Activated T-helper 17 cell treated with anti-CD3 and anti-CD28 coated beads, Interleukin-2, amount 50 U/mL, for 72 hours (primary cell): ENCODE measurements at regions not wholly inside any gene's neighbourhood (a gene's known extent, or its start where the extent isn't known, plus 50 kb on each side); places are given as distances from the start of the nearest gene placed in this dataset.
A peak's percentile ranks its signal among the peaks of the same experiment; 100 is the strongest.
"Not testable (repeated sequence)": the region's sequence is repeated elsewhere in the genome, so short reads cannot be mapped to it uniquely, and the experiment has no call there.

Source experiments
- ATAC-seq: fragments of 150-1000 bp; cut with Tn5 transposase; replicated peaks from 2 replicates; pipeline ENCODE4 v1.10.0; 2021; ENCODE audit warnings: mild to moderate bottlenecking, moderate library complexity
- H3K27ac Mint-ChIP-seq: one replicate; pipeline ENCODE4 v1.8.0; 2022; ENCODE audit warnings: mixed read lengths
- H3K27me3 Mint-ChIP-seq: one replicate; pipeline ENCODE4 v1.8.0; 2022; ENCODE audit warnings: mixed read lengths
- H3K36me3 Mint-ChIP-seq: one replicate; pipeline ENCODE4 v1.8.0; 2022; ENCODE audit warnings: low read depth, mild to moderate bottlenecking, mixed read lengths
- H3K4me1 Mint-ChIP-seq: one replicate; pipeline ENCODE4 v1.8.0; 2022; ENCODE audit warnings: mixed read lengths
- H3K4me3 Mint-ChIP-seq: one replicate; pipeline ENCODE4 v1.8.0; 2022; ENCODE audit warnings: mild to moderate bottlenecking, mixed read lengths
- H3K9me3 Mint-ChIP-seq: one replicate; pipeline ENCODE4 v1.8.0; 2022; ENCODE audit warnings: mixed read lengths

DNA sequence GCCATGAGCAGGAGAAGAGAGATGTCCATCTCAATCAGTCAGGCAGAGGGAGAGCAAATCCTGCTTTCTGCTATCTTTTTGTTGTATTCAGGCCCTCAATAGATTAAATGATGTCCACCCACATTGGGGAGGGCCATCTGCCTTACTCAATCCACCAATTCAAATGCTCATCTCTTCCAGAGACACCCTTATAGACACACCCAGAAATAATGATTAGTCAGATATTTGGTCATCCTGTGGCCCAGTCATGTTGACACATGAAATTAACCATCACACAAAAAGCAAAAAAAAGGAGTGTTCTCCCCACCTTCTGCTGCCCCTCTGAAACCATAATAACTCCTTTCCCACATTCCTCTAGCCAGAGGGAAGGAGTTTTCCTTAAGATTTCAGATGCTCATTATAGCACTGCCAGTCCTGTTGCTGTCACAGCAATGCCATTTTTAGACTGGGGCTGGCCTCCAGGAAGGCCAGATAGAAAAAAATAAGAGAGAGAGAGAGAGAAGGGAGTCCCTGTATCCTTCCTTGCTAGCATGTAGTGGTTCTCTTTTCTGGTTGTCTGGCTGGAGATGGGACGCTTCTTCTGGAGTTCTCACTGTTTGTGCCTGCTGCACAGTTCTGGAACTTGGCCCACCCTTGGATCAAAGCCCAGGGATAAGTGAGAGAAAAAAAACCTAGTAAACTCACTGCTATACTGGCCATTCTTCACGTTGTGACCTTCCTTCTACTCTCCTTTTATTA, 177.7 kb downstream of the RBM46 start:
- H3K27me3 Mint-ChIP-seq = no peaks in the 10 kb centered on the region
- no peaks in the 10 kb centered on the region for H3K9me3 Mint-ChIP-seq
- ATAC-seq = no peak
- no peak overlapping the region for H3K27ac Mint-ChIP-seq
- H3K36me3 Mint-ChIP-seq = no peaks in the 10 kb centered on the region
- H3K4me3 Mint-ChIP-seq = no peak overlapping the region
- H3K4me1 Mint-ChIP-seq = no peaks in the 10 kb centered on the region

DNA sequence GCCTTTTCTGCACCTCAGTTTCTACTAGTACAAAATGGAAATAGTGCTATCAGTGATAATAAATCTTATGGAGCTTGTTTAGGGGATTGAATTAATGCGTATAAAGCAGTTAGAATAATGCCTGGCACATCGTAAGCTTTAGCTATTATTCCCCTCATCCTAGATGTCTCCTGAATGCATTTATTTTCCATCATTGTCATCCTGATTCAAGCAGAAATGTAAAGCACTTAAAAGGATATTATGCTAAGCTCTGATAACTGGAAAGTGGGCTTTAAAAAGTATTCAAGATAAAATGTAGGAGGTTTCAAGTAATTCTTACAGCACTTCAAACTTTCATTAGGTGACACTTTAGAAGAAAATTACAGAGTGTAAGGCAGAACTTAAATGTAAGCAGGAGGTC, 178.7 kb downstream of the RBM46 start:
- H3K27me3 Mint-ChIP-seq = no peaks in the 10 kb centered on the region
- H3K27ac Mint-ChIP-seq = no peak overlapping the region
- H3K9me3 Mint-ChIP-seq = no peaks in the 10 kb centered on the region
- no peaks in the 10 kb centered on the region for H3K36me3 Mint-ChIP-seq
- no peaks in the 10 kb centered on the region for H3K4me1 Mint-ChIP-seq
- no peak for ATAC-seq
- H3K4me3 Mint-ChIP-seq = no peak overlapping the region

DNA sequence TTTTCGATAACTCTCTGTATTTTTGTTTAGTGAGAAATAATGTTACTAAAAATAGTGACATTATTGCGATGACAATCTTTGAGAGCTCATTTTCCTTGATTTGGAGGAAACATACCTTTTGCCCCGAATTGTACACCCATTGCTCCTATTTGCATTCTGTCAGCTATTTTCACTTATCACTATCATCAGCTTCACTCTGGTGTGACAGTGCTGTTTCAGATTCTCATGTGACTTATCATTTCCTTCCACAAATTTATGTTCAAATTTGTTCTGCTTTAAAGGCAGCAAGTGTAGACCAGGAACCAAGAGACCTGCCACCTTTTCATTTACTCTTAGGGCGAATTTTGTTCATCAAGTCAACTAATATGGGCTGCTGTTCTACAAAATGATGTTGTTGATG, 179.4 kb downstream of the RBM46 start:
- no peaks in the 10 kb centered on the region for H3K36me3 Mint-ChIP-seq
- no peaks in the 10 kb centered on the region for H3K4me1 Mint-ChIP-seq
- no peak for ATAC-seq
- H3K4me3 Mint-ChIP-seq = no peak overlapping the region
- no peaks in the 10 kb centered on the region for H3K27me3 Mint-ChIP-seq
- no peak overlapping the region for H3K27ac Mint-ChIP-seq
- H3K9me3 Mint-ChIP-seq = no peaks in the 10 kb centered on the region

DNA sequence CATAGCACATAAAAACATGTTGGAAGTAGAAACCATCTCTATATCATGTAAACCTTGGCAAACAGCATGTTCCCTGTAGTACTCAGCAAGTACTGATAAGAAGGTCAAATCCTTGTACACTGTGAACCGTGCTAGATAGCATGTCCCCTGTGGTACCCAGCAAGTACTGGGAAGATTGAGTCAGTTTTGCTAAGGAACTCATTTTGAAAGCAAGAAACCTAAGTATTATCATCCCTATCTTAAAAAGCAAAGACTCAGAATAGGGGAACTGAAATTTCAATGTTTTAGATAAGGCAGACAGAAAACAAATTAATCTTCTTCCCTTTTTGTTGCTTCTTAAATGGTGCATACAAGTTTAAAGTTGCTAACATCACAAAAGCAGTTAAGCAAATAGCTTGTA, 180.2 kb downstream of the RBM46 start:
- H3K4me3 Mint-ChIP-seq = no peak overlapping the region
- H3K9me3 Mint-ChIP-seq = no peaks in the 10 kb centered on the region
- H3K36me3 Mint-ChIP-seq = no peaks in the 10 kb centered on the region
- peak; percentile 42 for ATAC-seq
- H3K4me1 Mint-ChIP-seq = no peaks in the 10 kb centered on the region
- H3K27me3 Mint-ChIP-seq = no peaks in the 10 kb centered on the region
- no peak overlapping the region for H3K27ac Mint-ChIP-seq

DNA sequence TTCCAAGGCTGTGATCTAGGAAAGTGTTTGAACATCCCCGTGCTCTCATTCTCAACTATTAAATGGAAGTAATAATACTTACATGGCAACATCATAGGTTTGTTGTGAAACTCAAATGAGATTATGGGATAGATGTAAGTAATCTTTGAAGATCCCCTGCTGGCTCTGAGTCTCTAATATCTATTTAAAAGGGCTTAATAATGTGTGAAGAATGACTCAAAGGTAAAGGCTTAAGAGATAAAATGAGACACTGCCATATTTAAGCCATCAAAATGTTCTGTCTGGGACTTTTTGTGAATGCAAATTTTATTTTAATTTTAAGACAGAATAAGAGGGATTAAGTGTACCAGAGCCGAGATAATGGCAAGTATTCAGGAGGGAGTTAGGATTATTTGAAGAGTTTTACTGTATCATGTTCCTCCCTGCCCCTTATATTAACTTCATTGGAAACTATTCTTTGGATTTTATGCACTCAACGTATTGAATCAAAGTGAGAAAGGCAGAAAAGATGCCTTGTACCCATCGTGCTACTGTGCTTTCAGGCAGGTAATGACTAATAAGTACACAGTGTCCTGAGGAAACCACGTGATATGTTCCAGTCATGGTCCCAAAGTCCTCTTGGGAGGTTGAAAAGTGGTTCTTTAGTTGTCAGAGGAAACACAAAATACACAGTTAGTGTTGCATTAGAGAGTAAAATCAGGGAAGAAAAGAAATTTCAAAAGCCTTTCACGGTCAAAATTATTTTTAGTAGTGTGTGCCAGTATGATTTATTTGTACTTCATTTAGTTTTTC, 192.4 kb downstream of the RBM46 start:
- Mint-ChIP-seq H3K4me3 (no peak overlapping the region), H3K4me1 (no peaks in the 10 kb centered on the region), H3K27ac (no peak overlapping the region), H3K9me3 (peaks cover 4% of the 10 kb centered on the region), H3K36me3 (no peaks in the 10 kb centered on the region), H3K27me3 (peaks cover 14% of the 10 kb centered on the region)
- ATAC-seq = no peak

DNA sequence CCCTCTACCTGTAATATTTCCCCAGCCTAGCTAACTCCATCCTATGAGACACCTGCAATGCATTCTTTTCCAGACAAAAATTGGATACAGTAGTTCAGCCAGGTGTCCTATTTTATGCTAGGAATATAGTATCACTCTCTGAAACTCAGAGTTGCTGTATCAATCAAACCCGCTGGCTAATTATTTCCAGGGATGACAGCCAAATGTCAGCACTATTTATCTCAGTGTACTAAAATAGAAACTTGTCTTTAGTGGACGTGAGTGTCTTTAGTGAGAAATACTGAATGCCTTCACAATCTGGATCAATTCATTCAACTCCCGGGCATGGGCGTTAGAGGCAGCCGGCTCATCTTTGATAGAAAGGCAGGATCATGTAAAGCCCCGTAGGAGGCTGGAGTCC, 196.2 kb downstream of the RBM46 start:
- H3K4me1 Mint-ChIP-seq = no peaks in the 10 kb centered on the region
- no peaks in the 10 kb centered on the region for H3K36me3 Mint-ChIP-seq
- peaks cover 7% of the 10 kb centered on the region for H3K27me3 Mint-ChIP-seq
- H3K27ac Mint-ChIP-seq = no peak overlapping the region
- no peak for ATAC-seq
- no peak overlapping the region for H3K4me3 Mint-ChIP-seq
- no peaks in the 10 kb centered on the region for H3K9me3 Mint-ChIP-seq

DNA sequence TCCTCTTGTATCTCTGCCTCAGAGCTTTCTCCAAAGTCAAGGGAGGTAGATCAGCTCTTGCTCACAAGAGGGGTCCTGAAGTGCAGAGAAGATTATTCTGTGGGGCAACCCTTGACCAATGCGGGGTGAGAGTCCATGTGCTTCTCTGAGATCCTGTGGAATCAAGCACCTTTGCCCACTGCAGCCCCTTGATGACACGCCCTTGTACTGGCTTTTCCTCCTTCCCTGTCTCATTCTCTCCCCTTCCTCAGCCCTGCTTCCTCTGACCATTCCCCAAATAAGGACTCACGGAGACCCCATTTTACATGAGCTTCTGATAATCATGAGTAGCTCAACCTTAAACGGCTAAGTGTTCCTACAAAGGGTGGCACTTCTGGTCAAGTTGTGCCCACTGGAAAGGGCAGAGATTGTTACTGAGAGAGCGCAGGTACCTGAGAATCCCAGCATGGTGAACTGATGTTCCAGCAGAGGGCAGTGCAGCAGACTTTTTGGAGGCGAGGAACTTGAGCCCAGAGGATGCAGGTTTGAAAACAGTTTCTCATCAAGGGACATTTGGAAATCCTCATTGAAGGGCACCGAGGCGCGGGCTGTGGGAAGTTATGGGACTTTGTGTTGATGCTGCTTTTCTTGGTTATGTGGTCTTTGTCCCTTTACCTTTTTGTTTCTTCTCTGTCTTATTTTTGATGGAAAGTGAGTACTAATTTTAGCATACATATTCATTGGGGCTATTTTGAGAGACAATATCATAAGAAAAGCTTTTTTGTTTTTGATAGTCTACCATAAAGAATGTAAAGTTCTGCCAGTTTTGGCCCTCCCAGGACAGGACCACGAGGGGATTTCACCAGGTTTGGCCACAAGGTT, 201.3 kb downstream of the RBM46 start:
- ATAC-seq = peak; percentile 43
- Mint-ChIP-seq H3K27me3 (peaks cover 5% of the 10 kb centered on the region), H3K36me3 (no peaks in the 10 kb centered on the region), H3K27ac (no peak overlapping the region), H3K4me1 (no peaks in the 10 kb centered on the region), H3K9me3 (no peaks in the 10 kb centered on the region), H3K4me3 (no peak overlapping the region)

DNA sequence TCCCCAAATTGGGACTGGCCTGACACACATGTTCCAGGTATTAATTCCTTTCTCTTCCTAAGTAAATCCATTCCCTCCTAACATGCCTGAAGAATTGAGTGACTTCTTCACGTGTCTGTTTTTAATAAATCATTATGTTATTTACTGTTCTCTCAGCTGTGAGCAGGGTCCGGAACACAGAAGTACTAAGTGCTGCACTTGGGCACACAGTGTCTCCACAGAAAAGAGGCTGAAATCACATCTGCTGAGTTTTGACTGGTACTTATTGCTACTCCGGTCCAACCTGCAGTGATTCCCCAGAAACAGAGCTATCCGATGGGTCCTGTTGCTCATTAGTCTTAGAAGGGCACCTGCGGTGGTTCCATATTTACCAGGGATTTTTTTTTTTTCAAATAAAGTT, 202.6 kb downstream of the RBM46 start:
- H3K4me3 Mint-ChIP-seq = no peak overlapping the region
- no peaks in the 10 kb centered on the region for H3K36me3 Mint-ChIP-seq
- peaks cover 5% of the 10 kb centered on the region for H3K27me3 Mint-ChIP-seq
- no peak overlapping the region for H3K27ac Mint-ChIP-seq
- H3K4me1 Mint-ChIP-seq = no peaks in the 10 kb centered on the region
- H3K9me3 Mint-ChIP-seq = no peaks in the 10 kb centered on the region
- ATAC-seq = no peak

DNA sequence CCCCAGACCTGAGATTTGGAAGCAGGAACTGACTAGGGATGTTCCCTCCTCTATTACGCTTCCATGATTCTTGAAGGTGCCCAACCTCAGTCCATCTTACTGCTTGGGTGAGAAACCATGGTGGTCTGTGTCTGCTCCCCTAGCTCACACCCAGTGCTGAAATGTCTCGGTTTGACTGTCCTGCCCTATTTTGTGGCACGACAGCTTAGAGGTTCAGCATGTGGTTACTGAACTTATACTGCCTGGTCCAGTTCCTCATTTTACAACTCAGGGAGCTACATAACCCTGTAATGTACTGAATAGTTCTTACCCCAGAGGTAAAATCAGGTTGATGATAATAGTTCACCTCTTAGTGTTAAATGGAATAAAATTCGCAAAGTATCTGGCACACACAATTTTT, 203.1 kb downstream of the RBM46 start:
- Mint-ChIP-seq H3K36me3 (no peaks in the 10 kb centered on the region), H3K27me3 (peaks cover 5% of the 10 kb centered on the region), H3K4me3 (no peak overlapping the region), H3K27ac (no peak overlapping the region), H3K4me1 (no peaks in the 10 kb centered on the region), H3K9me3 (no peaks in the 10 kb centered on the region)
- no peak for ATAC-seq

DNA sequence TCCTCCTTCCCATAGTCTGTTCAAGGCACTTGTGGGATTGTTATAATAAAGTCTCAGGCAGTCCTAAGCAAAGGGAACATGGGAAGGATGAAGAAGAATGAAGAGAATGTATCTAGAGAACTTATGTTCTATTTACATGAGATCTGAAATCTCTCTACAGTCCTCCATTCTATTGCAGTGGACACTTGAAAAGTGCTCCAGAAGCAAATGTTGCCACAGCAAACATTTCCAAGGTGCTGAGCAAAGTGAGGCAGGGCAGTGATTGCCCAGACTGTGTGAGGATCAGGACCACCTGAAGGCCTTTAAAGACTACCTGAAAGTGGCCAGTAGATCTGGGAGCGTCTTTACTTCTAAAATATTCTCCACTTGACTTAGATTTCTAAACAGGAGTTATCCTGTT, 203.5 kb downstream of the RBM46 start:
- Mint-ChIP-seq H3K4me3 (no peak overlapping the region), H3K36me3 (no peaks in the 10 kb centered on the region), H3K4me1 (no peaks in the 10 kb centered on the region), H3K27ac (no peak overlapping the region), H3K27me3 (peaks cover 5% of the 10 kb centered on the region), H3K9me3 (no peaks in the 10 kb centered on the region)
- no peak for ATAC-seq

DNA sequence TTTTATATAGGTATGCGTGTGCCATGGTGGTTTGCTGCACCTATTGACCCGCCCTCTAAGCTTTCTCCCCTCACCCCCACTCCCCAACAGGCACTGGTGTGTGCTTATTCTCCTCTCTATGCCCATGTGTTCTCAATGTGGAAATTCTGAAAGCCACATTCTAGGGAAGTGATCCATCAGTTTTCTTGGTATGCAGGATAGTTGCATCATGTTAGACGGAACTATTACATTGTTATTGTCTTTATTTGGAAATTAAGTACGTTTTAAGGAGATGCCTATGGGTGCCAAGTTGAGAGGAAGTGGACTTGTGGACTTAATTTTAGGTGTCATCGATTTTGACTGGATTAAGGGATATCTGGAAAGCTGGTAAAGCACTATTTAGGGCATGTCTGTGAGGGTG, 204.6 kb downstream of the RBM46 start:
- H3K27ac Mint-ChIP-seq = no peak overlapping the region
- no peaks in the 10 kb centered on the region for H3K36me3 Mint-ChIP-seq
- no peak overlapping the region for H3K4me3 Mint-ChIP-seq
- no peaks in the 10 kb centered on the region for H3K4me1 Mint-ChIP-seq
- no peaks in the 10 kb centered on the region for H3K9me3 Mint-ChIP-seq
- peaks cover 5% of the 10 kb centered on the region for H3K27me3 Mint-ChIP-seq
- no peak for ATAC-seq

DNA sequence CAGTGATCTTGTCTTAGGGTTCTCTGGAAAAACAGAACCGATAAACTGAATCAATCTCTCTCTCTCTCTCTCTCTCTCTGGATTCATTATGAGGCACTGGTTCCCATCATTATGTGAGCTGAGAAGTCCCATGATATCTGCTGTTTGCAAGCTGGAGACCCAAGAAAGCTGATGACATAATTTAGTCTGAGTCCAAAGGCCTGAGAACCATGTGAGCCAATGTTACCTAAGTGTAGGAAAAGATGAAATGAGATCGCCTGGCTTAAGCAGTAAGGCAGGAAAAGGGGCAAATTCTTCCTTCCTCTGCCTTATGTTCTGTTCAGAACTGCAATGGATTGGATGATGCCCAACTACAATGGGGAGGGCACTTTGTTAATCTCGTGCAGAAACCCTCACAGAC, 207.4 kb downstream of the RBM46 start:
- ATAC-seq = no peak
- H3K27me3 Mint-ChIP-seq = no peaks in the 10 kb centered on the region

DNA sequence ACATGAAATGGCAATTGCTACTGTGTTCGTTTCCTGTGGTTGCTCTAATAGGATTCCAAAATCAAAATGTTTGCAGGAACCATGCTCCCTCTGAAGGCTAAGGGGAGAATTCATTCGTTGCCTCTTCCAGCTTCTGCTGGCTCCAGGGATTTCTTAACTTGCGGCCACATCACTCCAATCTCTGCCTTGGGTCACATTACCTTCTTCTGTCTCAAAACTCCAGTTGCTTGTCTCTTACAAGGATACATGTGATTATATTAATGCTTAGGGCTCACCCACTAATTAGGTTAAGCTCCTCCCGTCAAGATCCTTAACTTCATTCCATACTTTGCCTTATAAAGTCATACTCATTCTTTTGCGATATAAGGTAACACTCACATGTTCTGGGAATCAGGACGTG, 208.4 kb downstream of the RBM46 start:
- Mint-ChIP-seq H3K27ac (no peak overlapping the region), H3K4me3 (no peak overlapping the region)

More for the DNA sequence above, 207.4 kb downstream of the RBM46 start:
- Mint-ChIP-seq H3K4me1 (no peaks in the 10 kb centered on the region), H3K9me3 (no peaks in the 10 kb centered on the region), H3K36me3 (no peaks in the 10 kb centered on the region), H3K27ac (no peak overlapping the region), H3K4me3 (no peak overlapping the region)

DNA sequence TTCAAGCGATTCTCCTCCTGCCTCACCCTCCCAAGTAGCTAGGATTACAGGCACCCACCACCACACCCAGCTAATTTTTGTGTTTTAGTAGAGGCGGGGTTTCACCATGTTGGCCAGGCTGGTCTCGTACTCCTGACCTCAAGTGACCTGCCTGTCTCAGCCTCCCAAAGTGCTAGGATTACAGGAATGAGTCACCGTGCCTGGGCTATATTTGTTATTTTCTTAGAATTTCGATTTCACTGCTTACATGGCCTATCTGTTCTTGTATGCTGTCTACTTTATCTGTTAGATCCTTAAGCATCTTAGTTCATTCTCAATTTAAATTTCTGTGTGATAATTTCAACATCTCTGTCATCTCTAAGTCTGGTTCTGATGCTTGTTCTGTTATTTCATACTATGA, 210.6 kb upstream of the NPY2R start:
- not testable (repeated sequence) for H3K4me3 Mint-ChIP-seq, H3K27ac Mint-ChIP-seq, H3K36me3 Mint-ChIP-seq, H3K9me3 Mint-ChIP-seq, ATAC-seq, H3K4me1 Mint-ChIP-seq
- H3K27me3 Mint-ChIP-seq = peaks cover 23% of the 10 kb centered on the region

More for the DNA sequence above, 208.4 kb downstream of the RBM46 start:
- H3K4me1 Mint-ChIP-seq = no peaks in the 10 kb centered on the region
- no peaks in the 10 kb centered on the region for H3K27me3 Mint-ChIP-seq
- no peak for ATAC-seq
- no peaks in the 10 kb centered on the region for H3K36me3 Mint-ChIP-seq
- H3K9me3 Mint-ChIP-seq = no peaks in the 10 kb centered on the region

DNA sequence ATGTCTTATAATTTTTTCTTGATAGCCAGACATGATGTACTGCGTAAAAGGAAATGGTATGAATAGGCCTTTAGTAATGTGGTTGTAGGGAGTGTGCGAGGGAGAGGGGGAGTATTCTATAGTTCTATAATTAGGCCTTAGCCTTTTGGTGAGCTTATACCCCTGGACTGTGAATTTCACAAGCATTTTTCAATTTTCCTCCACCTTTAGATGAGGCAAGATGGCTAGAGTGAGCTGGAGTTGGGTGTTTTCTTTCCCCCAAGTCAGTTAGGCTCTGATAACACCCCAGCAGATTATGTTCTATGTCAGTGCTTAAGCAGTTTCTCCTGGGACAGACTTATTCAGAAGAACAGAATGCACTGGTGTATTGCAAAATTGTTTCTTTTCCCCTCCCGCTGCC, 210.2 kb upstream of the NPY2R start:
- Mint-ChIP-seq H3K4me3 (no peak overlapping the region), H3K4me1 (no peaks in the 10 kb centered on the region), H3K9me3 (peaks cover 4% of the 10 kb centered on the region), H3K27me3 (peaks cover 23% of the 10 kb centered on the region), H3K27ac (no peak overlapping the region), H3K36me3 (no peaks in the 10 kb centered on the region)
- no peak for ATAC-seq
